ENCODE measurements at regions not wholly inside any gene's neighbourhood (a gene's known extent, or its start where the extent isn't known, plus 50 kb on each side); places are given as distances from the start of the nearest gene placed in this dataset.
A peak's percentile ranks its signal among the peaks of the same experiment; 100 is the strongest.
"Not testable (repeated sequence)": the region's sequence is repeated elsewhere in the genome, so short reads cannot be mapped to it uniquely, and the experiment has no call there.

DNA sequence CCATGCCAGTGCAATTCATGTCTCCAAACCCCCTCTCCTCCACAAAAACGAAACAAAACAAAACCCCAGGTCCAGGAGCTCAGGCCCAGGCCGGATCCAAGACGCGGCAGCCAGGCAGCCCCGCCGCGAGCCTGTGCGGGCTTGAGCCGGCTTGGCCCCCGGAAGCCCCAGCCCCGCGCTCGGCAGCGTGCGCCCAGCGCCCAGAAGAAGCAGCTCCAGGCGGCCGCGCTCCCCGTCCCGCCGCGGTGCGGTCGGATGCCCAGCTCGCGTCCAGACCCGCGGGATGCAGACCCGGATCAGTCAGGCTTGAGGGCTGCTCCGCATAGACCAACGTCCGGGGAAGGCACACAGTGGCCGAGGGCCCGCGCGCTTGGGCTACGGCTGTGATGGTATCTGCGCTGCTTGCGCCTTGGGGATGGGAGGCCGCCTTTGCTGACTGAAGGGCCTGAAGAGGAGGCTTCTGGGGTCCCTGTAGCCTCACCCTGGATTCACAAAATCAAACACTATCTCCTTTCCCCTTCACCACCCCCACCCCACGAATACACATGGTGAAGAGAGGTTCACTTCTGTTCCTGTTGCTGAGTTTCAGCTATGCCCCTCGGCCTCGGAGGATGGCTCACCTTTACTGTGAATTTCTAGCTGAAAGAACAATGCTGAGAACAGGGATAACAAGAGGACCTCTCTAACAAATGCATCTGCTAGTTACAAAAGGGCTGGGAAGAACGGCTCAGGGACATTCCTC, 79.9 kb upstream of the EN2 start:
- no peak for DNase-seq

DNA sequence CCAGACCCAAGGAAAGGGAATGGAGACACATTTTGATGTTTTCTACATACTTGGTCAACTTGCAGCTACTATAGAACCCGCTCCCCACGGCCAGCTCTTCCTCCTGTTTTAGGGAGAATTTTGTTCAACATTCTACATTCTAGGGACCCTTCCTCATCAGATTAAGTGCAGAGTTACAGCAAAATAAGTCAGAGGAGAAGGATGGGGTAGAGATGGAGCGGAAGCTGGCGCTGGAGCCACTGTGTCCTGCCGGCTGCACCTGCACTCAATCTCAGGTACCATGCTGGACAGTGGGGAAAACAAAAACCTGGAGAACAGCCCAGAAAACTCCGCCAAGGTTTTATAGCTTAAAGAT, 79.4 kb upstream of the EN2 start:
- no peak for DNase-seq

DNA sequence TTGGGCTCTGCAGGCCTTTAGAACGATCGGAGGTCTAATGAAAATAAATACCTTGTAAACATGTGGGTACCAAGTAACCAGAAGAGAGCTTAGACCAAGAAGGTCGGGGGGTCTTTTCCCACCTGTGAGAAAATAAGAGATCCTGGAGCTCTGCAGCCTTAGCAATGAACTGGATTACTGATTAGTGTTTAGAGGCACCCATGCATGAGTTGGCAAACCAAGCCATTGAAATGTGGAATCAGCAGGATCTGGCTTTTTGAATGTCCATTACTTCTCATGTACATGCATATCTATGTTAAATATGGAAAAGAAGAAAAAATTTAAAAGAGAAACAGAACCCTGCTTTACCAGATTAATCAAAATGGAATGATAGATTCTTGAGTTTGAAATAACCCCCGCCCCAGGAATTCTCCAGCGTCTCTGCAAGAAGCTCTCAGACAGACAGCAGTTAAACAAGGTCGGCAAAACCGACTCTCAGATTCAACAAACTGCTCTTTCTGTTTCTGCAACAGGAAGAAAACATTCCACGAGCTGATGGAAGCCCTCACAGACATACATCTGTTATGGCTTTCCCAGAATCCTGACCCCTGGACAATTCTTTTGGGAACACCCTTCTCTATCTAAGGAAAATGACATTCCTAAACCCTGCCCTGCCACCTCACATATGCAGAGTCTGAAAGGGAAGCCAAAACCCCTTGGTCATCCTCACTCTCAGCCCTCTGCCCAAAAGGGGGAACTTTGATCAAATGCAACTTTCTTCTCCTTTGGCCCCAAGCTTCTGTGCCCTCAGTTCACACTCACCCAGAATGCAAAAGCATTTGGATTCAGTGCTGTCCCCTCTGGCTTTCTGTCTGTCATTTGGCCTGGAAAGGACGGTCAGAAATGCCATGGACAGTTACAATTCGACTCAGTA, 78.7 kb upstream of the EN2 start:
- no peak for DNase-seq

DNA sequence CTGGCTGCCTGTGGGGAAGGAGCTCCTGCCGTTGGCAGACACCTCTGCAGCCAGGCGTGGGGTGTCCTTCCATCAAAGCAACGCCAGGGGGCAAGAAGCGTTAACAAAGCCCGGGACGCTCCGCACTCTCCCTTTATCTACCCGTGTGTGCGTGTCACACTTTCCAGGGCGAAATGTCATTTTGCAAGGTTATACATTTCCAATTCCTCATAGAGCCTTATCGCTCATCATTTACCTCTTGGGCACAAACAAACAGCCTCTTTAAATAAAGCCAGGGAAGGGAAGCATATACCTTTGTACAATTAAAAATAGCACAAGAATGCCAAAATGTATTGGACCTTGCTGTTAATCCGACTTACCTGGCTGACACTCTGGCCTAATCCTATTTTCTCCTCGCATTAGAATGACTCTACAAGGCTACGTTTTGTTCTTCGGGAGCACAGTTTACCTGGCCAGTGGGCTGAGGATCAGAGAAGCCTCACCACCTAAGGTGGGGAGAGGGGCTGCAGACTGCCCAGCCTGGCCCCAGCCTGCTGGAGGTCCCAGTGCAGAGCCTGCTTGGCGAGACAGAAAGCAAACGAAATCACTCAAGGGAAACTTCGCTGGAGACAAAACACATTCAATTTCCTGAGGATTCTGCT, 77.6 kb upstream of the EN2 start:
- DNase-seq: peak; percentile 42

DNA sequence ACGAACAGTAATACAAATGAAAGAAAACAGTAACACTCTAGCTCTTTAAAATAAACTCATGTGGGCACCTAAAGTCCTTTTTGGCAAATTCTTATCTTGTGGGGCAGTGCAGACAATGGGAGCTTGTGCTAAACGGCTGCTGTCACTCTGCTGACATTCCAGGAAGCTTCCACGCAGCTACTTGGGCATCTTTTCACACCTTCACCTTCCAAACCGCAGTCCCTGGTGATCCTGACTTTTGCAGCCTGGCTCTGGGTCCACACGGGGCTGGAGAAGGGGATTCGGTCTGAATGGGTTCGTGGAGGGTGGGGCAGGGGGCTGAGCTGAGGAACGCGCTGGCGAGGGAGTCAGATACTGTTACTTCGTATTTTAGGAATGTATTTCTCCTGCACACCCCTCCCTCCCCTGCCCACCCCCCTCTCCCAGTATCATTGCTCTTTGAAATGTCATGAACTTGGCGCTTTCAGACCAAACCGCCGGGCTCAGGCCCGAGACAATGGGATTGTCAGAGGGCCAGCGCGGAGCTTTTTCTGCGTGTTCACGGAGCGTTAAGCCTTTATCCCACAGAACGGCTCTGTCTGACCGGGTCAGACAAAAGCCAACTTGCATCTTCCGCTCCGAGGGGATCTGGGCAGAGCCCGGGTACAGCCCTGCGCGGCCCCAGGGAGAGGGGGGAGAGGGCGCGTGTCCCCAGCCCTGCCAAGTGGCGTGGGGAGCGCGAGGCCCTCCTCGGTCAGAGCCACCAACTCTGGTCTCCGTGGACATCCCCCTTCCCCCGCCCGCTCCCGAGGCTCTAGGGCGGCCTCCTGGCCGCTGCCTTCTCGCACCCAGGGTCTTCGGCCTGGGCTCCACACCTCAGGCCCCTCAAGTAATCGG, 76.7 kb upstream of the EN2 start:
- DNase-seq: no peak

DNA sequence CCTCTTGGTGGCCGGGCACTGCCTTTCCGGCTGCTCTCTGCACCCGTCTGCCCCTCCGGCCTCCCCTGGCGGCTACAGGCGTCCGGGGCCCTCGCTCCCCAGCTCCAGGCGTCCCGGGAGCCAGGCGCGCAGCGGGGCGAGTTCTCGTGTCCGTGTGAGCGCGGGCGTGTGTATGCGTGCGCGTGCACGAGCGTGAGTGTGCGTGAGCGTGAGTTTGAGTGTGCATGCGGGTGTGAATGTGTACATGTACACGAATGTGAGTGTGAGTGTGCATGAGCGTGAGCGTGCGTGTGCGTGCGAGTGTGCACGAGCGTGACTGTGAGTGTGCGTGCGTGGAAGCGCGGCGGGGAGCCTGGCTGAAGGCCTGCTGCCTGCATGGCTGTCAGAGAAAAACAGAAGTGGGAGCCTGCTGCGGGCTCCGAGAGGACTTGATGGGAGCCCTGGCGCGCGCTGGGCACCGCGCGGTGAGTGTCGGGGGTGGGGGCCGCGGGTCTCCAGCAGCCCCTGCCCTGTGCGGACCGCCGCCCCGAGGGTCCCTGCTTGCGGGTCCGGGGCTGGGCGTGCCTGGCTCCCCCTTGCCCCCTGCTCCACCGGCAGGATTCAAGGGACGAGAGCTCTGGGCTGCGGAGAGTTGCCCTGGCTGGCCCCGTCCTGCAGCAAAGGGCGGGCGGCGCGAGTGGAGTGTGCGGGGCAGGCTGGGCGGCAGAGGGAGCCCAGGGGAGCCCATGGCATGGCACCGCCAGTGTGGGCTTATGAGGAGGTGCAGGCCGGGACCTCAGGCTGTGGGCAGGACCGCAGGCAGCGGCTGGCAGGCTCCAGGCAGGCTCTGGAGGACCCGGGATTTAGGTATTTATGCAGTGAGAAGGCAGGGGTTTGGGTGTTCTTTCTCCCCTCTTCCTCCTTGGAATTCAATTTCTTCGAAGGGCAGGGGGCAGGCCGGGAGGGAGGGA, 75.8 kb upstream of the EN2 start:
- DNase-seq: no peak

DNA sequence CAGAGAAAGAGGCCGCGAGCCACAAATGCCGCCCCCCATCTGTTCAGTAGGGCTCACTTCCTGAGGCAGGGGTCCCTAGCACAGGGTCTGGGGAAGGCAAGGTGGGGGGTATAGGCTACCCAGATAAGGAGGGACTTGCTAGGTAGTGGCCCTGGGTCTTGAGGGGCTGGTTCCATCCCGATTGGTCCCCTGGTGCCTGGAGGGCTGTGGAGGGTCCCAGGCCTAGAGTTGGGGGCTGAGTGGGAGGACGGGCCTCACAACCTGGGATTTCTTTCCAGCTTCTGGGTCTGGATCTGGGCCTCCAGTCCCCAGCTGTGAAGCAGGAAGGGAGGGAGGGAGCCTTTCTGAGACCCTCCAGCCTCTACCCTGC, 75.1 kb upstream of the EN2 start:
- DNase-seq: no peak

DNA sequence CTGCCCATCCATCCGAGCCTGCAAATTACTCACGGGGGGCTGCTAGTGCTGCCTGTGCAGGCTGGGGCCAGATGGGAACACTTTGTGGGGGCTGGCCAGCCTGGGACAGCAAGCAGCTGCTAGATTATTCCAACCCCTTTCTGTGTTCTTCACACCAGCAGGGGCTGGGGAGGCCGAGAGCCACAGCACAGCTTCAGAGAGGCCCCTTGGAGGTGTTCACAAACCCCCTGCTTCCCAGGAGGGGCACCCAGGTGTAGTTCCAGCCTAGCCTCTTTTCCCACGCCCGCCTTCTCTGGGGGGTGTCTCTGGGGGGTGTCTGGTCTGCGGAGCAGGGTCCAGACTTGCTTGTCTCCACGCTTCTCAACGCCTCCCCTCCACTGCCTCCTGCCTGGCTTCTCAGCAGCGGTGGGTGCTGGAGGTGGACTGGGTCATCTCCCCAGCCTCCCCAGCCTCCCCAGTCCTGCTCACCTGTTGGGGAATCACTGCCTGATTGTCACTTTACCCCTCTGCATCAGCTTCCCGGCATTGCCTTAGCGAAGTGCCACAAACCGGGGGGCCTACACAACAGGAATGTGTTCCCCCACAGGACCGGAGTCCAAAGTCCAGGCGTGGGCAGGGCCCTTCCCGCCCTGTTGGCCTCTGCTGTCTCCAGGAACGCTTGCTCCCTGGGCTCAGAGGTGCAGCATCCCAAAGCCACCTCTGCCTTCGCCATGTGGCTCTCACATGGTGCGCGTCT, 74.0 kb upstream of the EN2 start:
- DNase-seq: no peak

DNA sequence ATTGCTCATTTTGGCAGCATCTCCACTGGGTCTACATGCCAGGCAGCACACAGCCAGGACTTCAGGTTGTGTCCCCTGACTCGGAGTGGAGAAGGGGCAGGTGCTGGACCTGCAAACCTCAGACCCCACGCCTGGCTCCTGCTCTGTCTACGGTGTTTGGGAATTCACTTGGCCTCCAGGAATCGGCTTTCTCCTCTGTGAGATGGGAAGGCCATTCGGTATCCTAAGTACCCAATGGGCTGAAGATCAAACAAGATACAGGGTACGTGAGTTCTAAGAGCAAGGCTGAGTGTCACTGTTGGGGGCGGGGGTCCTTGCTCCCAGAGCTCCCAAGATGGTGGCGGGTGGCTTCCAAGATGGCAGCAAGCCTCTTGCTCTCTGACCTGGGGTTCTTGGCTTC, 73.2 kb upstream of the EN2 start:
- no peak for DNase-seq

DNA sequence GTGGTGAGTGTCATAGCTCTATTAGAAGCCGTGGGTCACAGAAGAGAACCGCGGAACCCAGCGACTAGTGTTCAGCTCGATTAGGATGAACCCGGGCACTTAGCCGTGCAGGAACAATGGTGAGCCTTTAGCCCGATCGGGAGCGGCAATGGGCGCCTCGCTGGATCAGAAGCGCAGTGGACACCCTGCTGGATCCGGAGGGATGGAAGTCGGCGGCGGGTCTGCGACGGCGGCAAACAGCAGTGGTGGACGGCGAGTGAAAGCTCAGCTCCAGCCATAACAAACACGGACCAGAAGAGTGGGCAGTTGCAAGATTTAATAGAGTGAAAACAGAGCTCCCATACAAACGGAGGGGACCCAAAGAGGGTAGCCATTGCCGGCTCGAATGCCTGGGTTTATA, 72.7 kb upstream of the EN2 start:
- DNase-seq: not testable (repeated sequence)

DNA sequence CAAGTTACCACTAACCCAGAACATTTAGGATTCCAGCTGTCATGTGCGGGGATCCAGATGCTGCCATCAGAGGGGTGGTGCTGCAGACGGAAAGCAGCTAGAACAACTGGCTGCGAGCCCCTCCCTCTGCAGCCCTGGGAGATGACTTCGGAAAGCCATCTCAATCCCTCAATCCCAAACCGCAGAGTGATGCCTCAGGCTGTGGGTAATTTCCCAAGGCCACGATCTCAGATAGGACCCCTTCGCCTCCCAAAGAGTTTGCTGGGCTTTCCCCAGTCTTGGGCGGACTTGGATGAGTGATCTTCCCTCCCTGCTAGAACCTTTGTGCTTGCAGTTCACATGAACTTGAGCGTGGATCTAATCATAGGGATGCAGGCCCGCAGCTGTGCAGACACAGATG, 71.3 kb upstream of the EN2 start:
- DNase-seq: no peak

DNA sequence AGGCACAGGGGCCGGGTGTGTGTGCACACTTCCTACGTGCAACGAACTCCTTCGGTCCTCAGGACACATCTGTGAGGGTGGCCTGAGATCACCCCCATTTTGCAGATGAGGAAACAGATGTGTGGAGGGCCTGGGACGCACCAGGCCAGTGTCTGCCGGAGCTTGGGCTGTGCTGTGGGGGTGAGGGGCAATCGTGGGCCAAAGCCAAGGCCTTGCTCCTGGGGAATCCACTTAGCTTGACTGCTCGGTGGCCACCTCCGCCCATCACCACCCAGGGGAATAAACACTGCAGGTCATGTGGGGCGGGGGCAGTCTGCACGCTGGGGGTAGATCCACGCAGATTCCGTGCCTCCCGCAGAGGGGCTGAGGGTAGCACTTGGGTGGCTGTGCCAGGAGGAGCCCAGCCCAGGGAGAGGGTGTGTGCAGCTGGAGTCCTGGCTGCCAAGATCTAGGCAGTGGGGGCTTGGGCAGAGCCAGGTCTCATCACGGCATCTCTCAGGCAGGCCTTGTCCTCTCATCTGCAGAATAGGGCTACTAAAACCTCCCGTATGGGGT, 70.8 kb upstream of the EN2 start:
- DNase-seq: no peak

DNA sequence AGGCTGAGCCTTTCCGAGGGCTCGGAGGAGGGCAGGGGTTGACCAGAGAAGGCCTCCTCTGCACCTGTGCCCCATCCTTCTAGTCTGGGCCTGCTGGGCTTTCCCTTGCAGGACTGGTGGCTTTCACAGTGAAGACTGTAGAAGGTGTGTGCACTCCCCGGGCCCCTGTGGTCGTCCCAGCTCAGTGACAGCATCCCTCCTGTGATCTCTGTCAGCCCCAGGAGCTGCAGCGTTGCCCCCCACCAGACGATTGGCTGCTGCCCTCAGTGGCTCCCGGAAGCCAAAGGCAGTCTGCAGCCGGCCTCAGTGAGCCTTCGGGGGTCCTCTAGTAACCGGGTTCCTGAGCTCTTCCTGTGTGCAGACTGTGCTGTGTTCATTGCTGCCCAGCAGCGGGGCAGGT, 69.4 kb upstream of the EN2 start:
- DNase-seq: no peak

DNA sequence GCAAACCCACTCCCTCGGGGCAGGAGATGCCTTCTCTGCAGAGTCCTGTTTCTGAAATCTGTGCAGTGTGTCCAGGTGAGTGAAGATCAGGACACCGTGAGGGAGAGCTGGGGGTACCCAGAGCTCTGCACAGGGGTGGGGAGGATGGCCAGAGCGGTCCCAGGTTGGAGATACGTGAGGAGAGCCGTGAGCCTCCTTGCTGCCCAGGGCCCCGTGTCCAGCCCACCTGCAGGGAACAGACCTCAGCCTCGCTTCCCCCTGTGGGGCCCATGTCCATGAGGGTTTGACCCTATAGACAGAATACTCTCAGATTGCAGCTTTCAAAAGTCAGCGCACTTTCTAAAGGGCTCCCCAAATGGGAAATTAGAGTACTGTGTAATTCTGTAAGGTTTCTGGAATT, 66.5 kb upstream of the EN2 start:
- DNase-seq: no peak

DNA sequence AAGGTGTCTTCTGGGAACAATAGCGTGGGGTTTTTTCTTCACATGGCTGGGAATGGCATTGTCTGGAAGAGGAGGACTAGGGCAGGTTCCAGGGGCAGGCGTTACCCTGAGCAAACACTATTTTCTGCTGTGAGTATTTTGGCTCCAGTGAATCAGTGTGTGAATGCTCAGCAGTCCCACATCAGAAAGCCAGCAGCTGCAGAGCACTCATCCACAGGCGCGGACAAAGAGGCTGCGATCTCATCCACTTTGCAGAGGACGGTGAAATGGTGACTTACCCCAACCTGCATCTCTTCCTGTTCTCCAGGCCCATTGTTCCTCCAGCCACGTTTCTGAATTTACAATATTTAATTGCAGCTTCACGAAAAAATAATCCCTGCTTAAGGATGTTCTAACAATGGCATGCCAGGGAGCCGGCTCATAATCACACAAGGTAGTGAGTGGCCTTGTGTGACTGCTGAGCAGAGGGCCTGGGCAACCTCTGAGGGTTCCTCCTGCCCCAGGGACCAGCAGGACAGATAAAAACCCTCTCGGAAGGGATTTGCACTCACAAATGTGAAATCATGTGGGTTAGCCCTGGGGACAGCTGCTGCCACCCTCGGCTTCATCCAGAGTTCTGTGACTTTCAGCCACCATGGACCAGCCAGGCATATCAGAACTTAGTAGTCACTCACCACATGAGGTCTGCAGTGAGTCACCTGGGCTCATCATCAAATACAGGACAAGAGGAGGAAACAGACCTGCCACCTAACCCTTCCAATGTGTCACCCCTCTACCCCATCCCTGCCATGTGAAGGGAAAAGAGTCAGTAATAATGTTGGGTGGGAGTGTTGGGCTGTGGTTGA, 65.0 kb upstream of the EN2 start:
- DNase-seq: no peak

DNA sequence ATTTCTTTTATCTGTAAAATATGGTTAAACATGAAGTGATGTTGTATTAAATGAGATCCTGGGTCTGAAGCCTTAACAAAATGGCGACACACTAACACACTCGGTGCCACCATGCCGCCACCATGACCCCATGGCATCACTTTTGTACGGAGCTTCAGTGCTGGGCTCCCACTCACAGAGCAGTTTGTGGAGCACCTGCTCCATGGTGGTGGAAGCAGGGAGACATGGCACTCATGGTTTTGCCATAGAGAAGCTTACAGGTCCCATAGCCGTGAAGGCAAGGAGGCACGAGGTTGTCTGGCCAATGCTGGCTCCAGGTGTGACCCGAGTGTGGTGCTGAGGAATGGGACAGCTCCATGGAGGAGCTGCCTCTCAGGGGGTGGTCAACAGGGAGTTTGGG, 63.5 kb upstream of the EN2 start:
- DNase-seq: no peak

DNA sequence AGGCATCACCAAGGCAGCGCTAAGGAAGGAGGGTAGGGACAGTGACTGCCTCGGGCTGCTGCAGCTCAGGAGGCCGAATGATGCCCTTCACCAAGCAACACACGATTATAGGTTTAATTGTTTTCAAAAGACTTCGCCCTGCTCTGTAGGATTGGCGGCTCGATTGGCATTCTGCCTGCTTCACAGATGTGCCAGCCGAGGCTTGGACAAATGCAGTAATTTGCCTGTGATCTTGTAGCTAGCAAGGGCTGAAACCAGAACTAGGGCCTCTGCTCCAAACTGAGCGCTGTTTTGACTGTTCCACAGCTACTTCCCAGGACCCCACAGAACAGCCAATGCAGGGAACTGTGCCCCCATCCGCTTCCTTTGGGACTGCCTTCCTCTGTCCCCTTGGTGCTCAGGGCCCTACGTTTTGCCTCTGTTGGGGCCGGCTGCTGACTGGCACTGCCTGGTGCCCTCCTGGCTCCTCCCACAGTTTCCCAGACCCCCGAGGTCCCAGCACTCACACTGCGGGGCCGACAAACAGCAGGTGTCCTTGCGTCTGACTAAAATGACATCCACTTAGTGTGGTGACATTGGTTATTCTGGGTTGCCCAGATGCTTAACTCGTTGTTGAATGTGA, 62.6 kb upstream of the EN2 start:
- DNase-seq: no peak

DNA sequence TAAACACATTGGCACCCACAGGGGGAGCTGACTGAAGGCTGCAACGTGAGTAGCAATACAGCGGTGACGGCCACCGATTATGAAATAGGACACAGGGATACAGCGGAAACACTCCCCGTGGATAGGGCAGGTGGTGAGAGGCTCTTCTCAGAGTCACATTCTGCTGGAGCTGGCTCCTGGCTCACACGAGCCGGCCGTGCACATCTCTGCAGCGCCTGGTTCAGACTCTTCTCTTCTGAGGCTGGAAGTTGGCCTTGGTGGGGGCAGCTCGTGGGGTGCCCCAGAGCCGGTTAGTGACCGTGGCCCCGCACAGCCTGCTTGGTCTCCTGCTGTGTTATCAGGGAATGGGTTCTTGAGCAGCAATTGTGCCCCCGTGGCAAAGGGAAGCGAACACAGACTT, 61.3 kb upstream of the EN2 start:
- no peak for DNase-seq

All from NCI-H774 (cell line).